A549 (cell line): ENCODE measurements at regions not wholly inside any gene's neighbourhood (a gene's known extent, or its start where the extent isn't known, plus 50 kb on each side); places are given as distances from the start of the nearest gene placed in this dataset.
A peak's percentile ranks its signal among the peaks of the same experiment; 100 is the strongest.

Experiments
- ATAC-seq, 2 experiments: fragments of 200-7000 bp in 1 of 2; fragments of >200 bp in 1 of 2; cut with Nextera tagmentation in 1 of 2; cut with Tn5 transposase in 1 of 2; 3 replicates each; pipeline versions ENCODE4 v1.8.0 to v1.9.1; 2018 to 2020; ENCODE audit warnings: mild to moderate bottlenecking in 1 of 2, moderate library complexity in 1 of 2
- CTCF ChIA-PET: fragments of 300-600 bp; sonication (Branson Sonifier 250); formaldehyde crosslinking; extraction: SDS; loops from one replicate; lab custom pipeline; 2021; ENCODE audit warnings: antibody characterized with exemption, inconsistent platforms; lab: Yijun Ruan, JAX
- POLR2A ChIA-PET: fragments of 350-600 bp; formaldehyde crosslinking; extraction: SDS; loops from one replicate; lab custom pipeline; 2021; ENCODE audit warnings: antibody characterized with exemption, inconsistent platforms; lab: Yijun Ruan, JAX
- DNase-seq, 2 experiments: peaks; one replicate each; pipeline versions ENCODE4 v3.0.0 to v3.0.0-alpha.2; 2011 to 2016; ENCODE audit warnings: low read depth in 1 of 2, low spot score in 1 of 2
- FAIRE-seq: peaks from 2 replicates; lab custom pipeline; 2011; peaks lifted over from hg19 to GRCh38; lab: Jason Lieb, UNC
- H3K27ac ChIP-seq, 2 experiments: fragments of >200 bp; sonication (Bioruptor Twin); formaldehyde crosslinking; 3 replicates each; pipeline ENCODE4 v1.5.1; 2016 to 2017
- H3K4me1 ChIP-seq: fragments of >200 bp; sonication (Bioruptor Twin); formaldehyde crosslinking; 3 replicates; pipeline ENCODE4 v1.6.1; 2016
- H3K4me2 ChIP-seq: fragments of >200 bp; sonication (Bioruptor Twin); formaldehyde crosslinking; 3 replicates; pipeline ENCODE4 v1.6.1; 2016
- H3K4me3 ChIP-seq: fragments of >200 bp; sonication (Bioruptor Twin); formaldehyde crosslinking; 3 replicates; pipeline ENCODE4 v1.5.1; 2016
- H3K9me3 ChIP-seq: fragments of >200 bp; sonication (Bioruptor Twin); formaldehyde crosslinking; 3 replicates; pipeline ENCODE4 v1.6.1; 2016
- CEBPB ChIP-seq, 2 experiments: fragments of >200 bp in 1 of 2; sonication (Bioruptor Twin) in 1 of 2; formaldehyde crosslinking in 1 of 2; IDR thresholded peaks; 2 replicates each; pipeline ENCODE4 v1.6.1; 2012 to 2016
- EHF ChIP-seq: fragments of 250-450 bp; sonication (Bioruptor Pico); IDR thresholded peaks from 2 replicates; pipeline ENCODE4 v1.5.0; 2020; ENCODE audit warnings: mild to moderate bottlenecking
- ESRRA ChIP-seq: fragments of 150-350 bp; IDR thresholded peaks from 2 replicates; pipeline ENCODE4 v1.6.1; 2014; ENCODE audit warnings: mild to moderate bottlenecking, low read length, borderline replicate concordance
- FOXS1 ChIP-seq: fragments of 250-450 bp; sonication (Bioruptor Pico); IDR thresholded peaks from 2 replicates; pipeline ENCODE4 v1.5.0; 2020; ENCODE audit warnings: mild to moderate bottlenecking, moderate library complexity
- HDAC2 ChIP-seq: fragments of 200-600 bp; sonication (generic); IDR thresholded peaks from 2 replicates; pipeline ENCODE4 v1.6.1; 2016
- HOXB13 ChIP-seq: fragments of 250-450 bp; sonication (Bioruptor Pico); IDR thresholded peaks from 2 replicates; pipeline ENCODE4 v1.5.0; 2020; ENCODE audit warnings: low read depth, mild to moderate bottlenecking, moderate library complexity
- MAFK ChIP-seq: fragments of 450-650 bp; IDR thresholded peaks from 2 replicates; pipeline ENCODE4 v1.6.1; 2014; ENCODE audit not compliant: partially characterized antibody
- MAZ ChIP-seq: fragments of 150-350 bp; IDR thresholded peaks from 2 replicates; pipeline ENCODE4 v1.6.1; 2014; ENCODE audit warnings: antibody characterized with exemption, low read depth, low read length, borderline replicate concordance
- MYC ChIP-seq: IDR thresholded peaks from 2 replicates; pipeline ENCODE4 v1.6.1; 2012; ENCODE audit warnings: mild to moderate bottlenecking, inconsistent platforms, low read length, improper control_type of control experiment, borderline replicate concordance
- POLR2A ChIP-seq: IDR thresholded peaks from 2 replicates; pipeline ENCODE4 v1.6.1; 2012; ENCODE audit warnings: mild to moderate bottlenecking, low read length
- RCOR1 ChIP-seq: fragments of 150-350 bp; IDR thresholded peaks from 2 replicates; pipeline ENCODE4 v1.6.1; 2014; ENCODE audit warnings: antibody characterized with exemption, low read length, low read depth
- ZSCAN20 ChIP-seq: fragments of 250-450 bp; sonication (Bioruptor Pico); IDR thresholded peaks from 2 replicates; pipeline ENCODE4 v1.8.0; 2022; ENCODE audit warnings: mild to moderate bottlenecking, moderate library complexity
- WGBS: methylation state at CpG from one replicate; pipeline ENCODE4 v1.1.6; 2017; ENCODE audit errors: missing lambda C conversion rate; 5-methylcytosine and 5-hydroxymethylcytosine counted together
- TF ChIP-seq, protein P1 (sequence below): IDR thresholded peaks from 2 replicates; pipeline ENCODE4 v1.6.1; 2012; ENCODE audit warnings: low read depth, borderline replicate concordance
- TF ChIP-seq, protein P2 (sequence below): fragments of 200-600 bp; sonication (generic); IDR thresholded peaks from 2 replicates; pipeline ENCODE4 v1.6.1; 2016; ENCODE audit warnings: antibody characterized with exemption, mild to moderate bottlenecking, moderate library complexity
- TF ChIP-seq, protein P3 (sequence below): fragments of 250-450 bp; sonication (Bioruptor Pico); IDR thresholded peaks from 2 replicates; pipeline ENCODE4 v1.5.0; 2020; ENCODE audit warnings: low read depth, mild to moderate bottlenecking, moderate library complexity
- TF ChIP-seq, protein P4 (sequence below): fragments of >200 bp; sonication (Bioruptor Twin); formaldehyde crosslinking; IDR thresholded peaks from 3 replicates; pipeline ENCODE4 v1.6.1; 2016

DNA sequence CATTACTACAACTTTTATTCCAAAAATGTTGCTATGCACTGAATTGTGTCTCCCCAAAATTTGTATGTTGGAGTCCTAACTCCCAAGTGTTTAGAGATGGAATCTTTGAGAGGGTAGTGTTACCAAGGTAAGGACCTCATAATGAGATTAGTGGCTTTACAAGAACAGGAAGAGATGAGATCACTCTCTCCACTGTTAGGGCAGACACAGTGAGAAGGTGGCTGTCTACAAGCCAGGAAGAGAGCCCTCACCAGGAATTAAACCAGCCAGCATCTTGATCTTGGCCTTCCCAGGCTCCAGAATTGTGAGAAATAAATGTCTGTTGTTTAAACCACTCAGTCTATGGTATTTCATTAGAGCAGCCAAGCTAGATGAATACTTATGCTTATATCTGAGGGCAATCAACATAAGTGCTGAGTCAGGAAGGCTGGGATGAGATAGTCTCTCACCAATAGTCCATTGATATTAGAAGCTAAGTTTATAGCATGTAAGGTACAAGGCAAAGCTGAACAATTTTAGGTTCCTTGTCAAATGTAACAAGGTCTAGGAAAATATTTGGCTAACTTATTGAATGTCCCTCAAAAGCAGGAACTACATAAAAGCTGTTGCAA lies 317.6 kb upstream of the REG3G start:
- DNase-seq (no peak), FAIRE-seq (no peak)
- Histone ChIP-seq H3K4me2 (no peak overlapping the region), H3K4me1 (no peaks in the 10 kb centered on the region), H3K27ac (no peak overlapping the region), H3K4me3 (no peak overlapping the region), H3K9me3 (0 out of 3 replicates have a peak, but pooled peaks cover 3% of the 10 kb centered on the region)
- CTCF ChIA-PET, result no interaction called here
- TF ChIP-seq MYC, result no peak
- TF ChIP-seq MAFK, result peak; percentile 74
- no peak for TF ChIP-seq ESRRA
- TF ChIP-seq, protein P1, sequence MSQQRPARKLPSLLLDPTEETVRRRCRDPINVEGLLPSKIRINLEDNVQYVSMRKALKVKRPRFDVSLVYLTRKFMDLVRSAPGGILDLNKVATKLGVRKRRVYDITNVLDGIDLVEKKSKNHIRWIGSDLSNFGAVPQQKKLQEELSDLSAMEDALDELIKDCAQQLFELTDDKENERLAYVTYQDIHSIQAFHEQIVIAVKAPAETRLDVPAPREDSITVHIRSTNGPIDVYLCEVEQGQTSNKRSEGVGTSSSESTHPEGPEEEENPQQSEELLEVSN, result no peak
- no peak for TF ChIP-seq FOXS1 (CRISPR knock-in tag)
- no peak for TF ChIP-seq HDAC2
- TF ChIP-seq MAZ, result no peak
- no peak for TF ChIP-seq ZSCAN20 (CRISPR knock-in tag)
- TF ChIP-seq, all 56 proteins: peak for 1
- POLR2A ChIA-PET, result no interaction called here
- ATAC-seq, result no peak

DNA sequence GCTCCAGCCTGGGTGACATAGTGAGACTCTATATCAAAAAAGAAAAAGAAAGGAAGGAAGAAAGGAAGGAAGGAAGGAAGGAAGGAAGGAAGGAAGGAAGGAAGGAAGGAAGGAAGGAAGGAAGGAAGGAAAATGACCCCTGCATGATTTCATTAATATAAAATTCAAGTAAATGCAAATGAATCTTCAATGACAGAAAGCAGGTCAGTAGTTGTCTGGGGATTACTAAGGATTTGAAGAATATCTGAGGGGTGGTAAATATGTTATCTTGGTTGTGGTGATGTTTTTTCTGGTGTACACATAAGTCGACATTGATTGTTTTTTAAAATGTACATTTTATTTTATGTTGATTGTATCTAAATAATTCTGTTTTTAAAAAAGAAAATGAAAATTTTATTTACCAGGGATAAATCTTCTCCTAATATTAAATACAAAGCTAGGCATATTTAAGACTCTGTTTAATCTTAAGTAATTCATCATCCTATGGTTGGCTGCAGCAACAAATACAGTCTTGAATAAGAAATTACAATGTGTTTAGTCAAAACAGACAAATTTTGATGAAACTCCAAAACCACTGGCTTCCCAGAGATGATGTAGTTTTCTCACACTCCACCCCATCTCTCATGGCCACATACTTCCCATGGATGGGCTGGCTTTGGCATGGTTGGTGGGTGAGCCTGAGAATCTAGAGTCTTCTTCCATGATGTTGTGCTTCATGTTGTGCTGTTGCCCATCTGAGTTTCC lies 314.7 kb upstream of the REG3G start:
- CTCF ChIA-PET, result interaction anchor here (0.6 kb wide), 1 partner anchor 38 kb away, joined by 3 read pairs; no protein-coding TSS in a partner anchor
- DNase-seq, result no peak
- POLR2A ChIA-PET, result no interaction called here
- Histone ChIP-seq H3K4me2 (no peak overlapping the region), H3K4me3 (no peak overlapping the region), H3K27ac (no peak overlapping the region), H3K9me3 (0 out of 3 replicates have a peak, but pooled peaks cover 3% of the 10 kb centered on the region)
- WGBS, result 1% methylated on average over 1 of the region's 1 CpG
- FAIRE-seq, result no peak
- TF ChIP-seq, protein P2, sequence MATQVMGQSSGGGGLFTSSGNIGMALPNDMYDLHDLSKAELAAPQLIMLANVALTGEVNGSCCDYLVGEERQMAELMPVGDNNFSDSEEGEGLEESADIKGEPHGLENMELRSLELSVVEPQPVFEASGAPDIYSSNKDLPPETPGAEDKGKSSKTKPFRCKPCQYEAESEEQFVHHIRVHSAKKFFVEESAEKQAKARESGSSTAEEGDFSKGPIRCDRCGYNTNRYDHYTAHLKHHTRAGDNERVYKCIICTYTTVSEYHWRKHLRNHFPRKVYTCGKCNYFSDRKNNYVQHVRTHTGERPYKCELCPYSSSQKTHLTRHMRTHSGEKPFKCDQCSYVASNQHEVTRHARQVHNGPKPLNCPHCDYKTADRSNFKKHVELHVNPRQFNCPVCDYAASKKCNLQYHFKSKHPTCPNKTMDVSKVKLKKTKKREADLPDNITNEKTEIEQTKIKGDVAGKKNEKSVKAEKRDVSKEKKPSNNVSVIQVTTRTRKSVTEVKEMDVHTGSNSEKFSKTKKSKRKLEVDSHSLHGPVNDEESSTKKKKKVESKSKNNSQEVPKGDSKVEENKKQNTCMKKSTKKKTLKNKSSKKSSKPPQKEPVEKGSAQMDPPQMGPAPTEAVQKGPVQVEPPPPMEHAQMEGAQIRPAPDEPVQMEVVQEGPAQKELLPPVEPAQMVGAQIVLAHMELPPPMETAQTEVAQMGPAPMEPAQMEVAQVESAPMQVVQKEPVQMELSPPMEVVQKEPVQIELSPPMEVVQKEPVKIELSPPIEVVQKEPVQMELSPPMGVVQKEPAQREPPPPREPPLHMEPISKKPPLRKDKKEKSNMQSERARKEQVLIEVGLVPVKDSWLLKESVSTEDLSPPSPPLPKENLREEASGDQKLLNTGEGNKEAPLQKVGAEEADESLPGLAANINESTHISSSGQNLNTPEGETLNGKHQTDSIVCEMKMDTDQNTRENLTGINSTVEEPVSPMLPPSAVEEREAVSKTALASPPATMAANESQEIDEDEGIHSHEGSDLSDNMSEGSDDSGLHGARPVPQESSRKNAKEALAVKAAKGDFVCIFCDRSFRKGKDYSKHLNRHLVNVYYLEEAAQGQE, result no peak
- TF ChIP-seq, protein P3, sequence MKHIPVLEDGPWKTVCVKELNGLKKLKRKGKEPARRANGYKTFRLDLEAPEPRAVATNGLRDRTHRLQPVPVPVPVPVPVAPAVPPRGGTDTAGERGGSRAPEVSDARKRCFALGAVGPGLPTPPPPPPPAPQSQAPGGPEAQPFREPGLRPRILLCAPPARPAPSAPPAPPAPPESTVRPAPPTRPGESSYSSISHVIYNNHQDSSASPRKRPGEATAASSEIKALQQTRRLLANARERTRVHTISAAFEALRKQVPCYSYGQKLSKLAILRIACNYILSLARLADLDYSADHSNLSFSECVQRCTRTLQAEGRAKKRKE (CRISPR knock-in tag), result no peak
- TF ChIP-seq EHF (CRISPR knock-in tag), result no peak
- TF ChIP-seq, protein P4, sequence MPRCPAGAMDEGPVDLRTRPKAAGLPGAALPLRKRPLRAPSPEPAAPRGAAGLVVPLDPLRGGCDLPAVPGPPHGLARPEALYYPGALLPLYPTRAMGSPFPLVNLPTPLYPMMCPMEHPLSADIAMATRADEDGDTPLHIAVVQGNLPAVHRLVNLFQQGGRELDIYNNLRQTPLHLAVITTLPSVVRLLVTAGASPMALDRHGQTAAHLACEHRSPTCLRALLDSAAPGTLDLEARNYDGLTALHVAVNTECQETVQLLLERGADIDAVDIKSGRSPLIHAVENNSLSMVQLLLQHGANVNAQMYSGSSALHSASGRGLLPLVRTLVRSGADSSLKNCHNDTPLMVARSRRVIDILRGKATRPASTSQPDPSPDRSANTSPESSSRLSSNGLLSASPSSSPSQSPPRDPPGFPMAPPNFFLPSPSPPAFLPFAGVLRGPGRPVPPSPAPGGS, result no peak
- TF ChIP-seq ZSCAN20 (CRISPR knock-in tag), result no peak
- no peak for TF ChIP-seq HDAC2
- TF ChIP-seq CEBPB (IDR thresholded peaks at IDR 0.05), result no peak
- TF ChIP-seq POLR2A, result no peak
- no peak for TF ChIP-seq HOXB13 (CRISPR knock-in tag)
- TF ChIP-seq RCOR1, result no peak
- TF ChIP-seq ESRRA, result no peak
- TF ChIP-seq, all 56 proteins: peak for 0
- no peak for ATAC-seq
- H3K4me1 ChIP-seq, result no peaks in the 10 kb centered on the region
